ENCODE measurements at regions not wholly inside any gene's neighbourhood (a gene's known extent, or its start where the extent isn't known, plus 50 kb on each side); places are given as distances from the start of the nearest gene placed in this dataset.

GRCh38 chr18:10397004-10397403 is 57.4 kb upstream of the APCDD1 start:
- in situ Hi-C loops (cut with MboI; ENCODE audit: low sequenced_read_pairs, unreplicated experiment) = no loop called here
- TF ChIP-seq CTCF (IDR thresholded peaks at IDR 0.05; ENCODE audit: borderline replicate concordance, control extremely low read depth, extremely low read depth, insufficient read depth, missing control alignments) = no peak
- DNase-seq (ENCODE audit: low spot score) = no peak

- in situ Hi-C loops (cut with MboI; ENCODE audit: low sequenced_read_pairs, unreplicated experiment) = no loop called here
- DNase-seq (ENCODE audit: low spot score) = no peak
- TF ChIP-seq CTCF (IDR thresholded peaks at IDR 0.05; ENCODE audit: borderline replicate concordance, control extremely low read depth, extremely low read depth, insufficient read depth, missing control alignments) = no peak
These were observed 55.9 kb upstream of the APCDD1 start for GRCh38 chr18:10398571-10398970.

DNA sequence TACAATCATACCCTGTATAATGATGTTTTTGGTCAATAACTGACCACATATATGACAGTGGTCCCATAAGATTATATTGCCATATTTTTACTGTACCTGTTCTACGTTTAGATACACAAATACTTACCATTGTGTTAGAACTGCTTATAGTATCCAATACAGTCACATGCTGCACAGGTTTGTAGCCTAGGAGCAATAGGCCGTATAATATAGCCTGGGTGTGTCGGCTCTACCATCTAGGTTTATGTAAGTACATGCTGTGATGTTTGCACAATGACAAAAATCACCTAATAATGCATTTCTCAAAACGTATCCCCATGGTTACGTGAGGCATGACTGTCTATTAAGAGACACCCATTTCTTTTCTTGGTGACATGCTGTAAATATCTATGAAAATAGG is 55.0 kb upstream of the APCDD1 start:
- TF ChIP-seq CTCF (IDR thresholded peaks at IDR 0.05; ENCODE audit: borderline replicate concordance, control extremely low read depth, extremely low read depth, insufficient read depth, missing control alignments) = no peak
- in situ Hi-C loops (cut with MboI; ENCODE audit: low sequenced_read_pairs, unreplicated experiment) = no loop called here
- DNase-seq (ENCODE audit: low spot score) = no peak

DNA sequence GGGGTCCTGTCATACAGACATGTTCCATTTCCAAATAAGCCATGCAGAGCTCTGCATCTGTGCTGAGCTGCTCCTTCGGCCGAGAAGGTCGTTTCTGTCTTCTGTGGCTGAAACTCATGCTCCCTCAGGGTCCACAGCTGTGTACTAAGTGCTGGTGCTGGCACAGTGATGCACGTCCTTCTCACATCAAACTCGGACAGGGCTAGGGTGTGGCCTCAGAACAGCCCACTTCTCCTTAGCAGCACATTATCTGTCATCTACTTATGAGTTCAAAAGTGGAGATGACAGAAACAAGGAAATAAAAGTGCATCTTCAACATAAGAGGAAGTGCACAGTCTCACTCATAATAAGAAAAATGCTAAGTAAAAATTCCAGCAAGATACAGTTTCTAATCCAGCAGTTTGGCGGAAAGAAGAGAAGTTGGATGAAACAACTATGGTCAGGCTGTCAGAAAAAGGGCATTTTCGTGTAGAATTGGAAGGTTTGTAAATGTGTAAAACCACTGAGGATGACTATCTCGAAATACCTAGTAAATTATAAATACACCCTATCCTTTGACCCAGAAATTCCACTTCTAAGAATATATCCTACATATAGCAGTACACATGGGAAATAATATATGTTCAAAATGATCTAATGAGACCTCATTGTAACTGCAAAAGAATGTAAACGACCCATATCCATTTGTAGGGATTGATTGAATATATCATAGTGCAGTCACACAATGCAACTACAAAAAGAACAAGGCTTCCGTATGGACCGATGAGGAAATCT is 53.7 kb upstream of the APCDD1 start:
- no peak for TF ChIP-seq CTCF (IDR thresholded peaks at IDR 0.05; ENCODE audit: borderline replicate concordance, control extremely low read depth, extremely low read depth, insufficient read depth, missing control alignments)
- in situ Hi-C loops (cut with MboI; ENCODE audit: low sequenced_read_pairs, unreplicated experiment) = no loop called here
- DNase-seq (ENCODE audit: low spot score) = no peak

- no peak for TF ChIP-seq CTCF (IDR thresholded peaks at IDR 0.05; ENCODE audit: borderline replicate concordance, control extremely low read depth, extremely low read depth, insufficient read depth, missing control alignments)
- in situ Hi-C loops (cut with MboI; ENCODE audit: low sequenced_read_pairs, unreplicated experiment) = no loop called here
- DNase-seq (ENCODE audit: low spot score) = no peak
These were observed 52.9 kb upstream of the APCDD1 start for GRCh38 chr18:10401521-10401920.

GRCh38 chr18:10401930-10402329 is 52.5 kb upstream of the APCDD1 start:
- in situ Hi-C loops (cut with MboI; ENCODE audit: low sequenced_read_pairs, unreplicated experiment) = no loop called here
- DNase-seq (ENCODE audit: low spot score) = no peak
- no peak for TF ChIP-seq CTCF (IDR thresholded peaks at IDR 0.05; ENCODE audit: borderline replicate concordance, control extremely low read depth, extremely low read depth, insufficient read depth, missing control alignments)
